ENCODE measurements at regions not wholly inside any gene's neighbourhood (a gene's known extent, or its start where the extent isn't known, plus 50 kb on each side); places are given as distances from the start of the nearest gene placed in this dataset.
"Not testable (repeated sequence)": the region's sequence is repeated elsewhere in the genome, so short reads cannot be mapped to it uniquely, and the experiment has no call there.

DNA sequence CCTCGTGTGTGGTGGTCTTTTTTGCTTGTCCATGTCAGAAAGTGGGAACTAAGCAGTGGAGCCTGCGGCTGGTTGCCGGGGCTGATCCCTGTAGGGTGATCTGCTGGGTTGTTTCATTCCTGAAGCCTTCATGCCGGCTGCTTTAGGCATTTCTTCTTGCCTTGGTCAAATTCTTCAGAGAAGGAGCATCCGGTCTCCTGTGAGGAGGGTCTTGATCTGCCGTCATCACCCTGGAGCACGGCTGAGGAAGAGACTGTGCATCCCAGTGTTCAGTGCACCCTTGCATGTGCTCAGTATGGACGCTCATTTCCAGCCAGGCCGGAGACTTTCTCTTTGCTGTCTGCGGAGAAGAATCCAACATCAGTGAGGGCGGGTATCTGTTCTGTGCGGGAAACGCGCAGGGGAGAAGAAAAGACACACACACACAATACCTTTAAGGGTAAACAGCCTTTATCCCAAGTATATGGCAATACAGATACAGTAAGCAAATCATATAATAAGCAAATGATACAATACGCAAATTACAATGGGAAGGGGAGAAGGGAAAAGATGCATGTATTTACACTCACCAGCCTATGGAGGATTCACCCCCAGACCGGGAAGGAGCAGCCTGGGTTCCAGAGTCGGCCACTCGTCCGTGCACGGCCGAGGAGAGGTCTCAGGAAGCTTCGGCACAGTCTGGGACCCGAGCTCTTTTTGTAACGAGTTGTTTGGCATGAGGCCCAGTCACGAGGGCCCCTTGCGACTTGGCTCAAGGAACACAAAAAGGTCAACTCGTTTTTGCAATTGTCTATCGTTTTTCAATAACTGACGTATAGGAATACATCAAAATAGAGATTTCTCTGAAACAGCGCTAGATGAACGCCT, 1366.8 kb upstream of the TMEM132C start:
- DNase-seq (ENCODE audit: low read depth in 2 of 2), result no peak

DNA sequence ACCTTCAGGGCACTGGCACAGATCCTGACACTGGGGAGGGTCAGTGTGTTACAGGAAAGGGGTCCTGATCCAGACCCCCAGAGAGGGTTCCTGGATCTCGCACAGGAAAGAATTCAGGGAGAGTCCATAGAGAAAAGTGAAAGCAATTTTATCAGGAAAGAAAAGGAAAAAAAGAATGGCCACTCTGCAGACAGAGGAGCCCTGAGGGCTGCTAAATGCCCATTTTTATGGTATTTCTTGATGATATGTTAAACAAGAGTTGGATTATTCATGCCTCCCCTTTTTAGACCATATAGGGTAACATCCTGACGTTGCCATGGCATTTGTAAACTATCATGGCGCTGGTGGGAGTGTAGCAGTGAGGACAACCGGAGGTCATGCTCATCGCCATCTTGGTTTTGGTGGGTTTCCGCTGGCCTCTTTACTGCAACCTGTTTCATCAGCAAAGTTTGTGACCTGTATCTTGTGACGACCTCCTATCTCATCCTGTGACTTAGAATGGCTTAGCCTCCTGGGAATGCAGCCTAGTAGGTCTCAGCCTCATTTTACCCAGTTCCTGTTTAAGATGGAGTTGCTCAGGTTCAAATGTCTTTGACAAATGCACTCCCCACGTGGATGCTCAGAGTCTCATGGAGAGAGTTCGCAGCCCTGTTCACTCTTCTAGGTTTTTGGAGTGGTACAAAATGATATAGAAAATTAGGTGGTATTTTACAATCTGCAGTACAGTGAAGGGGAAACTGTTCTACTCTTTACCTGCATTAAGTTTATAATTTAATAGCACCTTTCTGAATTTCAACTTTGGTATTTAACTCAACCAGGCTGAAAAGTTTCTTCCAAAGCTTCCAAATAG, 1363.7 kb upstream of the TMEM132C start:
- DNase-seq (ENCODE audit: low read depth in 2 of 2), result no peak

GRCh38 chr12:126905752-126906151, 1361.2 kb upstream of the TMEM132C start:
- no peak for DNase-seq (ENCODE audit: low read depth in 2 of 2)

- DNase-seq (ENCODE audit: low read depth in 2 of 2), result no peak
Observed at GRCh38 chr12:126907900-126908764, 1358.8 kb upstream of the TMEM132C start.

- no peak for DNase-seq (ENCODE audit: low read depth in 2 of 2)
Observed at GRCh38 chr12:126908765-126909142, 1358.2 kb upstream of the TMEM132C start.

DNA sequence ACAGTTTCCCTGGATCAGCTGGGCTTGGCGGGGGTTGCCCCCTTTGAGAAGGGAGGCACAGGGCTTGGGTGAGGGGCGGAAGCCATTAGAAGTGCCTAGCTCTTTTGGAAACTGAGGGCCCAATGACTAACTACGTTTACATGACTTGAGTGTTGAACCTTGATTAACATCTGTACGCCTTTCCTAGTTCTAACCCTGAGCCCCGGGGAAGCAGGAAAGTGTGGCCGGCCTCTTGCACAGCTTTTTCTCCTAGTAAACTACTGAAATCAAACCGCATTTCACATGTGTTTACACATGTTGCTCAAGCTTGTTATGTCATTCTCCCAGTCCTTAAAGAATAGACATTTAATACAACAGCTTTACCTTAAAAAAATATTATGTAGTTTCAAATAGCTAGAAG, 1356.4 kb upstream of the TMEM132C start:
- no peak for DNase-seq (ENCODE audit: low read depth in 2 of 2)

DNA sequence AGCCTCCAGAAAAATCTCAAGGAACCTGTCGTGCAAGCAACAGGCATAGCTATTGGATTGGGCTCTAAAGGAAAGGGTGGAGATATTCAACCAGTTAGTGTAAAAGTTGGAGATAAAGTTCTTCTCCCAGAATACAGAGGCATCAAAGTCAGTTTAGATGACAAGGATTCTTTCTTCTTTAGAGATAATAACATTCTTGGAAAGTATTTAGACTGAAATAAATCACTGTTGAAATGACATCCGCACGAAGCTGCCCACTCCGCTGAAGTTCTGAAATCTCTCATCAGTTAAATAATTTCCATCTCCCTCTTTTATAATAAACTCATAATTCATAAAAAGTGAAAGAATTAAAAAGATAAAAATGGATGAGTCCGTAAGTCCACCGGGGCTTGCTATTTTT, 1354.9 kb upstream of the TMEM132C start:
- DNase-seq (ENCODE audit: low read depth in 2 of 2), result no peak

DNA sequence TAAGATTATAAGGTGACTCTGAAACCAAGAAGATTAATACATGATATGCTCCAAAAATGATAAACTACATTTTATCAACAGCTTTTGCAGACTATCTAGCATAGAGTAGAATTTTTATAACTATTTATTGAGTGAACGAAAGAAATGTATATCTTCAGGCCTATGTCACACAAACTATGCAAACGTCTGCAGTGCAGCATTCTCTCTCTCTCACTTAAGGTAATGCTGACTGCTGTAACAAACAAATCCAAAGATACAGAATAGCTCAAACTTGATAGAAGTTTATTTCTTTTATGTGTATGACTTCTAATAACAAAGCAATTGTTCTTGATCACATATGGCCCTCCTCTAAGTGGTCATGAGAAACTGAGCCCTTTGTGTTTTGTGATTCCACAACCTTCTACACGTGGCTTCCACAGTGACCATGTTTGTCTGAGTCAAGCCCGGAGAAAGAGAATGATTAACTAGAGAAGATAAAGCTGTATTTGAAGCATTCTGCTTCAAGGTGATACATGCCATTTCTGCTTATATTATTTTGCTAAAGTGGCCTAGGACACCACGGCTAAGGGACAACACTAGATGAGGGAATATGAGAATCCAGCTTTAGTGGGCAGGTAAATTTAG, 1352.7 kb upstream of the TMEM132C start:
- DNase-seq (ENCODE audit: low read depth in 2 of 2), result no peak

DNA sequence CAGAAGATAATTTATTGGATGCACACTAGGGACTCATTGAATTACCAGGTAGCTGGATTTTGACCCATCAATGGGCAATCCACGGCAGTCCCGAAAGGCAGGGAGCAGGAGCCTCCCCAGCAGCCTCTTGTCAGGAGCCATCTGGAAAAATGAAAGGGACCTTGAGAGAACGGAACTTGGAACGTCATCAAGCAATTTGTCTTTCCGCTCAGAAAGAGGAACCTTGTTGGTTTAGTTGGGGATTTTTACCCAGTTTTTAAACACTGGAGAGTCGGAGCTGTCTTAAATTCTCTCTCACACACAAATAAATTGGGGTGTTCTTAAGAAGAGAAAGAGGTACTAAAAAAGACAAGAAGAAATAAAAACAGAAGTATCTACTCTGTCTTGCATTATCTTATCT, 1351.7 kb upstream of the TMEM132C start:
- no peak for DNase-seq (ENCODE audit: low read depth in 2 of 2)

GRCh38 chr12:126926023-126926594, 1340.9 kb upstream of the TMEM132C start:
- no peak for DNase-seq (ENCODE audit: low read depth in 2 of 2)

GRCh38 chr12:126930234-126930633, 1336.7 kb upstream of the TMEM132C start:
- DNase-seq (ENCODE audit: low read depth in 2 of 2), result no peak

- DNase-seq (ENCODE audit: low read depth in 2 of 2), result no peak
Observed at GRCh38 chr12:126932156-126932555, 1334.8 kb upstream of the TMEM132C start.

GRCh38 chr12:126935435-126935834, 1331.5 kb upstream of the TMEM132C start:
- no peak for DNase-seq (ENCODE audit: low read depth in 2 of 2)

DNA sequence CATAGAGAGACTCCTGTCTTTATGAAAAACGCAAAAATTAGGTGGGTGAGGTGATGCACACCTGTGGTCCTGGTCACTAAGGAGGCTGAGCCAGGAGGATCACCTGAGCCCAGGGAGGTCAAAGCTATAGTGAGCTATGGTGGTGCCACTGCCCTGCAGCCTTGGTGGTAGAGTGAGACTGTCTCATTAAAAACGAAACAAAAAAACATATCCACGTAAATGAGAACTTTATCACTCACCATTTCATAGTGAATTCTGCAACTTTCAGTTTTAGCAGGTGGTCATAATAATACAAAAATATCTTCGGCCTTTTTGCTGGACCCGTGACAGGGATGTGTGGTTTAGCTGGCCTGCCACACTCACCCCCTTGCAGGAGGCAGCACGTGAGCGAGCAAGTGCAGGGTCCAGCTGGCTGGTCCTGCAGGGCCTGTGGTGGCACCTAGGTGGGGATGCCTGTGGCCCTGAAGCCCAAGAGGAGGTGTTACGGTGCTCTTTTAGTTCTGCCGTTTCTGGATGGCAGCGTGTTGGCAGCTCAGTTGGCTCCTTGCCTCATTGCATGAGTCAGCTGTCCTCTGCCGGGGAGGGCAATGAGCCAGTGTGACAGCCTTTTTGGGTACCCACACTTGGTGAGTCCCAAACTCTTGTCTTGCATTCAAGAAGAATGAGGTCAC, 1330.7 kb upstream of the TMEM132C start:
- DNase-seq (ENCODE audit: low read depth in 2 of 2), result no peak

GRCh38 chr12:126937431-126937830, 1329.5 kb upstream of the TMEM132C start:
- no peak for DNase-seq (ENCODE audit: low read depth in 2 of 2)

DNA sequence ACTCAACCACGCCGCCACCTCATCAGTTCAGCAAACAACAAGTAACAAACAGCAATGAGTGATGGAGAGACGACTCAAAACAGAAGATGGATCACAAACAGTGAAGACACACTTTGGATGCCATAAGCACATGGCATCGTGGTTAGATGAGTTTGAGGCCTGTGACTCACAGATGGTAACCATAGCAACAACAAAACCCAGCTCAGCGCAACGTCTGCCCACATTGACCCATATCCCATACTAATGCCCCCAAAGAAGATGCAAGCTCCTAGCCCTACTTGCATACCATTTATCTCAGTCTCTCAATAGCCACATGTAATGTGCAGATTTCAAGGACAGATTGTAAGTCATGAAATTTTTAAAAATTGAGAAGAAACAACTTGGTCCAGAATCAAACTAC, 1322.3 kb upstream of the TMEM132C start:
- no peak for DNase-seq (ENCODE audit: low read depth in 2 of 2)

DNA sequence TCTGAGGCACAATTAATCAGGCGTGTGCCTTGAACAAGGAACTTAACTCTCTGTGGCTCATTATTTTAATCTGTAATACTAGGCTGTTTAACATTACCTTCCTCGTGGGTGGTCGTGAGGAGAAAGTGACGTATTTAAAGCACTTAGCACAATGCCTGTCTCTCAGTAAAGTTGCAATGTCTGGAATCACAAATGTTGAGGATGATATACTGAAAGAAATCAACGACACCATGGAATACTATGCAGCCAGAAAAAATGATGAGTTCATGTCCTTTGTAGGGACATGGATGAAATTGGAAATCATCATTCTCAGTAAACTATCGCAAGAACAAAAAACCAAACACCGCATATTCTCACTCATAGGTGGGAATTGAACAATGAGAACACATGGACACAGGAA, 1320.0 kb upstream of the TMEM132C start:
- DNase-seq (ENCODE audit: low read depth in 2 of 2), result not testable (repeated sequence)

DNA sequence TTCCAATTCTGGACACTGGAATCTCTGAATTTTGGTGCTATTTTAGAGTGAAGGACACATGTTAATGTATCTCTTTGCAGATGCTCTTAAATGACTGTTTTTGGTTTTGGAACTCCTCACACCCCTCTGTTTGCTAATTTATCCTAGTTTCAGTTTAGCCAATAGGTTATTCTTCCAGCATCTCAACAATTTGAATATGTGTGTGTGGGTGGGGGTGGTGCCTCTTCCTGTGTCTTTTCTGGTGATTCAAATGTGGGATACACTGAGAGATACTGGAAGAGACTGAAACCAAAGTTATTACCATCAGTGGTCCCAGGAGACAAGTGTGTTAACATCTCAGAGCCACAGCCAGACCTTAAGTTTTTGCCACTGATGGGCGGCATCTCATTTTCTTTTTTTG, 1317.4 kb upstream of the TMEM132C start:
- no peak for DNase-seq (ENCODE audit: low read depth in 2 of 2)

DNA sequence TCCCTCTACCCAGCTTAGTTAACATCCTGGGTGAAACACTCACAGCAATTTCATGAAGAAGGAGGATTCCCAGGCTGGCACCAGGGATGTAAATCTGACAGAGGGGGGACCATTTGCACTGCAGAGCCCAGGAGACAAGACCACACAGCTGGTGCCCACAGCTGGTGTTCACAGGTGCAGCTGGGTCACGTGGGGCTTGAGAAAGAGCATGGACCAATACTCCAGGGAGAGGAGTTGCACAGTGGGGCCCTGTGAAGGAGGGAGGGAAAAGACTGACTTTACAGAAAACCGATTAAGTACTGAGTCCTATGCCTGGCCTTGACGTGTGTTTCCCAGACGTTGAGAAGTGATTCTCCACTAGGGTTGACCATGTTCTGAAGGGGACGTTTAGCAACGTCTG, 1316.7 kb upstream of the TMEM132C start:
- no peak for DNase-seq (ENCODE audit: low read depth in 2 of 2)

All from stimulated activated CD8-positive, alpha-beta memory T cell treated with anti-CD3 and anti-CD28 coated beads, Interleukin-2, amount 100 ng/mL, for 48 hours (primary cell).